HG03064 (cell line): ENCODE measurements at regions not wholly inside any gene's neighbourhood (a gene's known extent, or its start where the extent isn't known, plus 50 kb on each side); places are given as distances from the start of the nearest gene placed in this dataset.

Experiments used
- ATAC-seq: cut with Tn5 transposase; IDR thresholded peaks from one replicate; pipeline ENCODE4 v1.9.1; 2021; ENCODE audit warnings: low read depth; ENCODE audit not compliant: unreplicated experiment

DNA sequence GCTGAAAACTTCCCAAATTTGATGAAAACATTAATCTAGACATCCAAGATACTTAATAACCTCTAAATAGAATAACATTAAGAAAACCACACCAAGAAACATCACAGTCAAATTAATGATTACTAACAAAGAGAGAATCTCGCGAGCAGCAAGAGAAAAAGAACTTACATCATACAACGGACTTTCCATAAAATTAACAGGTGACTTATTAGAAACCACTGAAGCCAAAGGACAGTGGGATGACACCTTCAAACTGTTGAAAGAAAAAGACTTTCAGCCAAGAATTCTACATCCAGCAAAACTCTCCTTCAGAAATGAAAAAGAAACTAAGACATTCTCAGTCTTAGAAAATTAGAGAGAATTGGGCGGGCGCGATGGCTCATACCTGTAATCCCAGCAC is 232.0 kb downstream of the SNCA start:
- no peak for ATAC-seq

DNA sequence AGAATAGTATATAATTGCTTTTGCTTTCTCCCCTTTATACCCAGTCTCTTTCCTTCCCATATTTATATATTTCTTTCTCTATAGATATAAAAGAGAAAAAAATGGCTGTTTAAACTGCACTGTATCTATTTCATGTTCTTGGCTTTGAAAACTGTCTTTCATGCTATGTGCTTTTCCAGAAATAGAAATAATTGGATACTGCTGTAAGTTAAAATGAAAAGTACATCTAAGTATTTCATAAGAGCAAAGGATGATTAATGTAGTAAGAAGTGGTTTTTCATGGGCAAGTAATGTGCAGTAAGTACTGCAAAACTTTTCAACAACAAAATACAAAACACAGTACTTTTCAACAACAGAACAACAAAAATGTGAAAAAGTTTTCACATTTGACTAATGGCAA is 237.9 kb downstream of the SNCA start:
- ATAC-seq: no peak

DNA sequence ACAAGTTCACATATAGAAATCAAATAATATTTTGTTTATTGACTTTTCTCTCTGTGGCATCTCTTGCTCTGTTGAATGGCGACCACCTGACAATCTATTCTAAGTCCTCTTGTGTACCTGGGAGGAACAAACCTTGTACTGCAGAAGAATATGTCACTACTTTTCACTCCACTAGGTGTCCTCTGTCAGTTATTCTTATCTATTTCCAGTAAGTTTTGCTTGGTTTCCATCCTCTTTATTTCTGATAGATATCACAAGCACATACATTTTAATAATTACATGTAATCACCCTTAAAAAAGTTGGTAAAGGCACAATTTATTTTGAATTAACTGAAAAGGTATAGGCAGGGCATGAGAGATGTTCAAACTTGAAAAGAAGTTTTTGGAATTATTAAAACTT is 238.4 kb downstream of the SNCA start:
- ATAC-seq: no peak

DNA sequence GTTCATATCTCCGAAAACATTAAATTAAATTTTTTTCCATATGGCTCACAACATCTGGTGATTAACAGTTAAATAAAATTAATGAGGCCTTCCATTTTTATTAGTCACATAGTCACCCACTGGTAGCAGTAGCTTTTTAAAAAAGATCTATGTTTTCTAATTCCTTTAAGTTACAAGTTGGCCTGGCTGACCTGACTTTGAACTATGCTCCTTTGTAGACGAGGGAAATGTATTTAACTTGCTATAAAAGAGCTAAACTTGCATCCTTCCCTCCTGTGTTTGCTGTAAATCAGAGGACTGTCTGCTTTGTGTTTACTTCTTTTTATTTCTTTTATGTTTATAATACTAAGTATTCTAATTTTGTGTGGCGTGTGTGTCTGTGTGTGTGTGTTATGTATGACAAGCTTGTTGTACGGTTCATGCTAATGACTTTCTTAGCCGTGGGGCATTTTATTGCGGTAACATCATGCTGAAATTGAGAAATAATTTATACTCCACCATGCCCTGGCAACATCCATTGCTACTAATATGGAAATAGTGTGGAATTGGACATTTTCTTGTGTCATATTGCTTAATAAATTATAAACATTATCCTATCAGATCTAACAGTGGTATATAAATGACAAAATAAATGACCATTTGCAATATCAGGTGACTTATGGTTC is 241.7 kb downstream of the SNCA start:
- no peak for ATAC-seq

DNA sequence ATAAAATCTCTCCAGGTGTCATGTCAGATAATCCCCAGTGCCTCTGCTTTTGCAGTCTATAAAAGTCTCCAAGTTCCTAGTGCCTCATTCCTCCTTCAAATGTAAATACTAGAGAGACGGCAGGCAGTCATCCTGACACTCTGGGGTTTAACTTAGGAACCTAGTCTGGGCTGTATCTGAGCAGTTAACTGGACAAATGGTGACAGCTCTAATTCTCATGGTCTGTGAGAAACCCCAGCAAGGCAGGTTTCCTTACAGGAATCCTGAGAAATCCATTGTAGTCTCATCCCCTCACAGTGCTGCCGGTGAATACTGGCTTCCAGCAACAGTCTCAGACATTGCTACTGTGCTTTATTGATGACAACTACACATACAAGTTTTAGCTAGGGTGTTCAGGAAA is 246.8 kb downstream of the SNCA start:
- ATAC-seq: no peak

DNA sequence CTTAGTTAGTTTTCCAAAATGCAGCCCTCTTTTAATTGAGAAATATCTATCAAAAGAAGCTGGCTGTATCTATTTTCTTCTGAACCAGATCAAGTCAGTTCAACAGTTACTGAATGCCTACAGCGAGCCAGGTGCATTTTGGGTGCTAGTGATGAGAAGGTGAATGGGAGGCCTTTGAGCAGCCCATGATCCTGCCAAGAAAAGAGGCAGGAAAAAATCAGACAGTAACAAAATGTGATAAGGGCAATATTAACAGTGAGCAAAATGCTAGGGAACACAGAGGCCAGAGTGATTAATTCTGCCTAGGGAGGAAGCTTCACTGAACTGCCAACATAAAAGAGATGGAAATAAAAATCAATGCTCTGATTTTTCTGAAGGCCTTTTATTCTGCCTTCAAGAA is 248.5 kb downstream of the SNCA start:
- ATAC-seq: no peak

DNA sequence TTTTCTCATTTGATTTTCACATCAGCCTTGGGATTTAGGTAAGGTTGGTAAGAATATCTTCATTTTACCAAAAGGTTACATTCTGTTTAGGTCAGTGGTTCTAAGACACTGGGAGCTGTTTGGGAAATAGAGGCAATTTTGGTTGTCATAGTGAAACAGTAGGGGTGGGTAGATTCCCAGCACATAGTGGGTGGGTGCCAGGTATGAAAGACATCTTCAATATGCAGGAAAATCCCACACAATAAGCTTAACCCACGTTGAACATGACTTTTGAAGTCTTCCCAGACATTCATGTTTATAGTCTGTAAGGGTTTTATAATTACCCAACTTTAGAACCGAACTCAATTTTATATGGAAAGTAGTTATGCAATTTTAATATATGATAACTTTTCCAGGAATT is 249.6 kb downstream of the SNCA start:
- ATAC-seq: no peak

DNA sequence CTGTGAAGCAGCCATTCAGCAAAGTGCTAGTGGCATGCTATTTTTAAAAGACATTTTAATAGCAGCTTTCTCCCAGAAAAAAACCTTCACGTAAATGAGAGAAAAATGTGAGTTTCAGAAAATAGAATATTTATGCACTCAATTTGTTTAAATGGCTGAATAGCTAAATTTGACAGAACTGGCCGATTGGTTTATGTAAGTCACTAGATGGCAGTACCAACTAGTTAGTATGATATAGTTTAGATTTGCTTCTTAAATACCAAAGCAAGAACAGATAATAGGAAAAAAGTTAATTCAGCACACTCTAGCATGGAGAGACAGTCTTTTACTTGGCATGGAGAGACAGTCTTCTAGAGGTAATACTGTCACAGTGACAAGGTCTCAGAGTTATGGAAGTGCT is 250.1 kb downstream of the SNCA start:
- ATAC-seq: no peak

DNA sequence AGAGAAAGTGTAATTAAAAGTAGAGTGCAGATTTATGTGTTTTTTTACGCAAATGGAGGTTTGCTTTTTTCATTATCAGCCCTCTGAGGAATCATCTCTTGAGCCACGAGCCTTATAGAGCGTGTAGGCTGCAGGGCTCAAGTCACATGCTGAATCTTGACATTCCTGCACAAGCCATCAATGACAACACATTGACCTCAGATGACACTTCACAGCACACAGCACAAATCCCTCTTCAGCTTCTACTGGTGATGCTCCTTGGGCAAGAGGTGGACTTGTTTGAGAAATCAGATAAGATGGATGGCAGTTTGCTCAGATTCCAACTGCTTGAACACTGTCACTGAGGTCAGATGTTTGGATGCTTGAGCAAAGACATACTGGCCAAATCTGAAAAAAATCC is 250.6 kb downstream of the SNCA start:
- ATAC-seq: no peak

DNA sequence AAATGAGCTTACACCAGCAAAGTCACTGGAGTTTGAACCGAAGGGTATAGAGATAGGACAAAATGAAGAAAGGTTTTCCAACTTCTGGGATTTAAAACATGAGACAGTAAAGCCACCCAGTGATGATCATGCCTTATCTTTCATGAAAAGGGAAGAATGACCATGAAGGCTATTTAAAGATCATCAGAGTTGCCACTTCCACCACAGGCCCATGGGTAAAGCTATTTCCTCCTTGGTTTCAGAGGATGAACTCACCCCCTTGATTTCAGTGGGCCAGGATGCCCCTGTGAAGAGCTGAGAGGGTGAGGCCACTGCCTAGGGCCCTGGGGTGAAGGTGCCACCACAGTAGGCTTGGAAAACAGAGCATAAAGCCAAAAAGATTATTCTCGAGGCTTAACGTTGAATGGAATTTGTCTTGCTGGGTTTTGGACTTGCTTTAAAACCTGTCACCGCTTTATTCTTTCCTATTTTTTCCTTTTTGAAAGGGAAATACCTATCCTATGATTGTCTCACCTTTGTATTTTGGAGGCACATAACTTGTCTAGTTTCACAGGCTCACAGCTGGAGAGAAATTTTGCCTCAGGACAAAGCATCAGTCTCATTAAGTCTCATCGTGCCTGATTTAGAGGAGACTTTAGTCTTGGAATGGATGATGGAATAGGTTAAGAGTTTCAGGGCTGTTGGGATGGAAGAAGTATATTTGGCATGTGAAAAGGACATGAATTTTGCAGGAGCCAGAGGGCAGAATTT is 254.0 kb downstream of the SNCA start:
- no peak for ATAC-seq

DNA sequence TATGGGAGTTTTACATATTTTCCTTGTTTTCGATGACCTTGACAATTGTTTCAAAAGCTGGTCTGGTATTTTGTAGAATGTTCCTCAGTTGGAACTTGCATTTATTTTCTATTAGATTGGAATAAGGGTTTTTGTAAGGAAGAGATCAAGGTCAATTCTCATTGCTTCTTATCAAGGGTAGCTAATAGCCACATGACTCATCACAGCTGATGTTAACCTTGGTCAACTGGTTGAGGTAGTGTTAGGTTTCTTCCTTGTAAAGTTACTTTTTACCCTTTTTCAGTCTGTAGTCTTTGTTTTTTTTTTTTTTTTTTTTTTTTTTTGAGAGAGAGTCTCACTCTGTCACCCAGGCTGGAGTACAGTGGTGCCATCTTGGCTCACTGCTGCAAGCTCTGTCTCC is 257.2 kb downstream of the SNCA start:
- no peak for ATAC-seq

DNA sequence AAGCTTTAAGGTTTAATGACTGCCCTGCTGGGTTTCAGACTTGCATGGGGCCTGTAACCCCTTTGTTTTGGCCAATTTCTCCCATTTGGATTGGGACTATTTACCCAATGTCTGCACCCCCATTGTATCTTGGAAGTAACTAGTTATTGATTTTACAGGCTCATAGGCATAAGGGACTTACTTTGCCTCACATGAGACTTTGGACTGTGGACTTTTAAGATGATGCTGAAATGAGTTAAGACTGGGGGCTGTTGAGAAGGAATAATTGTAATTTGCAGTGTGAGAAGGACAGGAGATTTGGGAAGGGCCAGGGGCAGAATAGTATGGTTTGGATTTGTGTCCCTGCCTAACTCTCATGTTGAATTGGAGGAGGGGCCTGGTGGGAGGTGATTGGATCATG is 260.7 kb downstream of the SNCA start:
- no peak for ATAC-seq

DNA sequence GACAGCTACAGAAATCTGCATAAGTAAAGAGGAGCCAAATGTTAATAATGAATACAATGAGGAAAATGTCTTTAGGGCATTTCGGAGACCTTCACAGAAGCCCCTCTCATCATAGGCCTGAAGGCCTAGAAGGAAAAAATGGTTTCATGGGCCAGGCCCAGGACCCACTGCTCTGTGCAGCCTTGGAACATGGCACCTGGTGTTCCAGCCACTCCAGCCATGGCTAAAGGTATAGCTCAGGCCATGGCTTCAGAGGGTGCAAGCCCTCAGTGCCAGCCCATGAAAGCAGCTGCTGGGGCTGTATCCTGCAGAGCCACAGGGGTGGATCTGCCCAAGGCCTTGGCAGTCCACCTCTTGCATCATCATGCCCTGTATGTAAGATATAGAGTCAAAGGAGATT is 261.1 kb downstream of the SNCA start:
- no peak for ATAC-seq

DNA sequence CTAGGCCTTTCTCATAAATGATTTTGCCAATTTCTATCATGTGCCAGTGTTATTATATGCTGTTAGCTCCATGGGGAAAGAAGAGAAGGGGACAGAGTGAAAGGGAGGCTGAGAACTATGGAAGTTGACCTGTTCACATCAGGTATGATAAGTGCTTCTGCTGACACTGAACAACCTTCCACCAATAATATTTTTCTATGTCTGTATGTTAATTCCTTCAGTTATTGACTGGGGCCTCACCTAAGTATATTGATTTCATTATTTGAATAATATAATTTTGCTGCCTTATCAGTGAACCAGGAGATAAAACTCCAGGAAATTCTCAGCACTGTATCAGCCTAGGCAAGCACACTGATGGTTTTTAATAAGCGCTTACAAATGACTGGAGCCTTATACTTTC is 262.8 kb downstream of the SNCA start:
- ATAC-seq: no peak

DNA sequence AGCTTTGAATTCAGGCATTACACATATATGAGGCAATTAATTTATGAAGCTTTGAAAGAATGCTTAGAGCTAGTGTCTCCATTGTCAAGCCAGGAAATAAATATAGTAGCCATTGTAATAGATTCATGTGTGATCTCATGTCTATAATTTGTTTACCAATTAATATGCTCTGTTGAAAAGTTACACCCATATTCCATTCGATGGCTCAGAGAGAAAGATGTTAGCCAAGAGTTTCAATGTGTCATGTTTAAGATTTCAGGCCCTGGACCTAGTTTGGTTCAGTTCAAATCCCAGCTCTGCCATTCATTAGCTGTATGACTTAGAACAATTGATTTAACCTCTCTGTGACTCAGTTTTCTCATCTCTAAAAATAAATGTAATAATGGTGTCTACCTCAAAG is 263.3 kb downstream of the SNCA start:
- ATAC-seq: no peak

DNA sequence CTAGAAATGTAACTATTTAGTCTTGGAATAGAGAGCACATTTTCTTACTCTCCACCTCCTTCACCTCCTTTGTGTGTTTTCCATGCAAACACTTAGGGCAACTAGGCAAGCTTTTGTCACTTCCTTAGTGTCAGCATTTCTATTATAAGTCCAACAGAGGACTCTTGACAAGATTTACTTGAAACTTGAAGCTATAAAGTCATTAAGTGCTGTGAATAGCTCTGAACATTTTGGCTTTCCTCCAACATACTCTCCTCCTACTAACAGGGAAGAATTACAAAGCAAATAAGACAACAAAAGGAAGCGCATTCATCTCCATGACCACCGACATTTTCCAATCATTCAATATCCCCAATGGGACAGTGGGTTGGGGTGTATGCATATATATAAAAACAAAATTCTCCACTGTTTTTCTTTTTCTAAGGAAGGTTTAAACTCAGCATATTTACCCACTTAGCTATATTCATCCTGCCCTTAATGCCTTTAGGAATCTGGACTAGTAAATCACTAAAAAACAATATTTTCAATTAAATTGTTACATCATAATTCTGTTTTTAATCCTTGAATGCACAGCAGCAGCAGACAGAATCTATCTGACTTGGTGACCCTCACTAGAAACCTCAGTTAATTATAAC is 264.6 kb downstream of the SNCA start:
- ATAC-seq: no peak

DNA sequence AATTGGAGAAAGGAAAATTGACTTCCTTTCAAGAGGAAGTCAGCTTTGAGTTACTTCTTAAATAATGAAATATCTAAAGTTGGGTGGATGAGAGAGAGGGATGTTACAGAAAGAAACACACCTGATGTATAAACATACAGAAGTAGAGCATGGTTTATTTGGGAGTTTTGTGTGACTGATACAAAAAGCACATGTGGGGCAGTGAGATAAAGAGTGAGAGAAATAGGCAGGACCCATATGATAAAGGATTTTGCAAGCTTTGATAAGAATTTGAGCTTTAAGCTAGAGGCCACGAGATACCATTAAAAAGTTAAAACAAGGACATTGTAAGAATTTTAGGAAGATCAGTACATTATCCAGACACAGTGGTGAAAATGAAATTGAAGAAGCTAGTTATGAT is 263.3 kb upstream of the GPRIN3 start:
- ATAC-seq: no peak

DNA sequence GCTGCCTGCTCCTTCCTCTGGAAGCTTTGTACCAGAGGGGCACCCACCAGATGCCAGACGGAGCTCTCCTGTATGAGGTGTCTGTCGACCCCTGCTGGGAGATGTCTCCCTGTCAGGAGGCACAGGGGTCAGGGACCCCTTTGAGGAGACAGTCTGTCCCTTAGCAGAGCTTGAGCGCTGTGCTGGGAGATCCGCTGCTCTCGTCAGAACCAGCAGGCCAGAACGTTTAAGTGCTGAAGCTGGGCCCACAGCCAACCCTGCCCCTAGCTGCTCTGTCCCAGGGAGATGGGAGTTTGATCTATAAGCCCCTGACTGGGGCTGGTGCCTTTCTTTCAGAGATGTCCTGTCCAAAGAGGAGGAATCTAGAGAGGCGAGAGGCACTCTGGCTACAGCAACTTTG is 260.3 kb upstream of the GPRIN3 start:
- ATAC-seq: no peak

DNA sequence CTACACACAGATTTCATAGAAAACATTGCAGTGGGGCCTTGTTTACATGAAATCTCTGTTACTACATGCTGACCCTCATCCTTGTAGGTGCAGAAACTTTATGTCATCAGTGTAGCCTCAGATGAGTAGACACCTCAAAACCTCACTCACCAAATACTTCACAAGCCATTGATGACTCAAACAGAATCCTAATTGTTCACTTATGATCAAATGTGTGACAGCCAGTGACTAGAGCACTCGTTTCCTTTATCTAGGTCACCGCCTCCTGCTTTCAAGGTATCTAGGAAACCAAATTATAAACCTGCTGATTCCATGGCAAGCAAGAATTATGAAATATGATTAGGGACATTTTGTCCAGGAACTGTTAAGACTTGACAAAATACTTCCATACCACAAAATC is 255.8 kb upstream of the GPRIN3 start:
- ATAC-seq: no peak

DNA sequence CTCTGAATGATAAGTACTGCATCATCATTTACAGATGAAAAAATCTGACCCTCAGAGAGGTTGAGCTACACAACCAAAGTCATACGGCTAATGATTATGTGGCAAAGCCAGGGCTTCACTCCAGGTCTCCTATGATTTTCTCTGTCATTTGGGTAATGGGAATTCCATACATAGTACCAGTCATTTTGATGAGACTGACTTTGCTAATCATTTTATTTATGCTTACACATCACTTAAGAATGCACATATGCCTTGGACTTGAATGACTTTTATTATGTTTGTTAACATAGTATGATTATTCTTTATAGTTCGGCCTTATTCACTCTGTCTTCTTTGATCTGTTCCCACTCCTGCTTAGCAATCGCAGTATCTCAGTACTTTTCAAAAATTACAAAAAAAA is 255.1 kb upstream of the GPRIN3 start:
- no peak for ATAC-seq

DNA sequence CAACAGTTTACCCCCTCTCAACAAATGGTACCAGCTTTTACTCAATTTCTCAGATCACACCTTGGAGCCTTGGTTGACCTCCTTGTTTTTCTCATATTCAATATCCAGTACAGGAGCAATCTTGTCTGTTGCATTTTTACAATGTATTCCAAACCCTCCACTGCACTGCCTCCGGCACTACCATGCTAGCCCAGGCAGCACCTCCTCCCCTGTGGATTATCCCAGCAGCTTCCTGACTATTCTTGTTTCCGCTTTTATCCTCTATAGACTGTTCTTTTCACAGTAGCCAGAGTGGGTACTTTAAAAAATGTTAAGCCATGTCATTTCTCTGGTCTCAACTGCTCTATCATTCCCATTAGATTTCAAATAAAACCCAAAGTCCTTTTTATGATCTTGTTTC is 253.4 kb upstream of the GPRIN3 start:
- ATAC-seq: no peak

DNA sequence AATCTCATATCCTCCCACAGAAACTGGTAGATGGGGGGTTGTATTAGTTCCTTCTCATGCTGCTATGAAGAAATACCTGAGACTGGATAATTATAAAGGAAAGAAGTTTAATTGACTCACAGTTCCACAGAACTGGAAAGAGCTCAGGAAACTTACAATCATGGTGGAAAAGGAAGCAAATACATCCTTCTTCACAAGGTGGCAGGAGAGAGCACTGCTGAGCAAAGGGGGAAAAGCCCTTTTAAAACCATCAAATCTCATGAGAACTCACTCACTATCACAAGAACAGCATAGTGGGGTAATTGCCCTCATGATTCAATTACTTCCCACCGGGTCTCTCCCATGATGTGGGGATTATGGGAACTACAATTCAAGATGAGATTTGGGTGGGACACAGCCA is 250.5 kb upstream of the GPRIN3 start:
- no peak for ATAC-seq
